Spleen (tissue), 7 donors: ENCODE measurements at regions not wholly inside any gene's neighbourhood (a gene's known extent, or its start where the extent isn't known, plus 50 kb on each side); places are given as distances from the start of the nearest gene placed in this dataset.

Source experiments
- CTCF ChIP-seq, 11 experiments: fragments of 200-600 bp in 7 of 11; fragments of 450-650 bp in 4 of 11; sonication (generic) in 4 of 11; IDR thresholded peaks in 8 of 11; conservative IDR thresholded peaks in 3 of 11; 1 replicate in 7 of 11; 2 replicates in 4 of 11; pipeline versions ENCODE4 v1.4.0 to v1.8.0; 2016 to 2021; ENCODE audit warnings: antibody characterized with exemption in 11 of 11, inconsistent platforms in 4 of 11, mild to moderate bottlenecking in 1 of 11
- POLR2A ChIP-seq, 3 donors: fragments of 450-650 bp; IDR thresholded peaks; one replicate each; pipeline ENCODE4 v1.5.1; 2017; ENCODE audit warnings: antibody characterized with exemption in 3 of 3, mild to moderate bottlenecking in 1 of 3
- donor health status: DM: no; HTN: no; CAD: no; lungs with moderate emphysema.
- donor health status: DM: no; HTN: no; CAD: no.
- donor health status: DM: no; HTN: no; CAD: no.

DNA sequence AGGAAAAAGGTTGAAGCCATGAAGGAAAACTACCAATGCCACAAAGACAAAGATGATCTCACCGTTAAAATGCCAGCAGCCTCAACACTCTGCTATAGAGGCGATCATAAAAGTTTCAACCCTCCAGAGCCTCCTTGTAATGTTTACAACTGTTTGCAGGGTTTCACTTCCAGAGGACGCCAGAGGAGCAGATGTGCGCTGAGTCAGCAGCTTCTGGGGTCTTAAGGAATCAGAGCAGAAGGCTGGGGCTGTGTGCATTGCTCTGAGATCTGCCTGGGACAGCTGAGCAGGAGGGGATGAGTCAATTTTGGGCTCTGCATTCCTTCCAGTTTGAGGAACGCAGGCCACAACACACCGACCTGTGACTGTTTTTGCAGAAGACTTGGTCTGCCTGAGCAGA lies 98.3 kb downstream of the TMEM130 start:
- TF ChIP-seq CTCF (IDR thresholded peaks at IDR 0.05 in 8 of 11, conservative IDR thresholded peaks at IDR 0.05 in 3 of 11) (no peak), POLR2A (IDR thresholded peaks at IDR 0.05) (no peak)
